H1 (cell line): ENCODE measurements at regions not wholly inside any gene's neighbourhood (a gene's known extent, or its start where the extent isn't known, plus 50 kb on each side); places are given as distances from the start of the nearest gene placed in this dataset.

Source experiments
- CTCF ChIA-PET: fragments of 300-600 bp; sonication (Branson Sonifier 250); formaldehyde crosslinking; loops from one replicate; lab custom pipeline; 2021; ENCODE audit not compliant: partially characterized antibody; lab: Charles Lee
- POLR2A ChIA-PET: fragments of 300-600 bp; sonication (Branson Sonifier 250); formaldehyde crosslinking; loops from one replicate; lab custom pipeline; 2021; ENCODE audit warnings: inconsistent platforms; ENCODE audit not compliant: partially characterized antibody; lab: Charles Lee
- DNase-seq, 2 experiments: peaks; one replicate each; pipeline versions ENCODE4 v3.0.0 to v3.0.0-alpha.2; 2010 to 2022; ENCODE audit warnings: low spot score in 2 of 2, low read depth in 1 of 2, mixed read lengths in 1 of 2
- FAIRE-seq: peaks from 2 replicates; lab custom pipeline; 2011; peaks lifted over from hg19 to GRCh38; lab: Jason Lieb, UNC
- H2AFZ ChIP-seq: 2 replicates; pipeline ENCODE4 v1.8.1; 2012; ENCODE audit warnings: low read length, inconsistent platforms
- H2AK5ac ChIP-seq: 2 replicates; pipeline ENCODE4 v1.6.1; 2013; ENCODE audit warnings: low read depth, low read length
- H2BK120ac ChIP-seq: replicated peaks from 2 replicates; pipeline ENCODE3; 2013; ENCODE audit warnings: low read depth, low read length, inconsistent platforms
- H2BK12ac ChIP-seq: 2 replicates; pipeline ENCODE4 v1.6.1; 2013; ENCODE audit warnings: low read depth, low read length
- H2BK15ac ChIP-seq: 2 replicates; pipeline ENCODE4 v1.6.1; 2013; ENCODE audit warnings: low read length
- H2BK20ac ChIP-seq: 2 replicates; pipeline ENCODE4 v1.6.1; 2013; ENCODE audit warnings: low read length
- H2BK5ac ChIP-seq: 2 replicates; pipeline ENCODE4 v1.6.1; 2013; ENCODE audit warnings: low read depth, low read length
- H3K14ac ChIP-seq: 2 replicates; pipeline ENCODE4 v1.6.1; 2013; ENCODE audit warnings: inconsistent platforms; ENCODE audit not compliant: insufficient read length
- H3K18ac ChIP-seq: 2 replicates; pipeline ENCODE4 v1.6.1; 2013; ENCODE audit warnings: low read length; ENCODE audit errors: extremely low read depth
- H3K23ac ChIP-seq: 2 replicates; pipeline ENCODE4 v1.6.1; 2013; ENCODE audit warnings: inconsistent platforms; ENCODE audit not compliant: insufficient read length
- H3K23me2 ChIP-seq: 2 replicates; pipeline ENCODE4 v1.6.1; 2013; ENCODE audit warnings: low read depth, low read length
- H3K27ac ChIP-seq: 2 replicates; pipeline ENCODE4 v1.6.1; 2011; ENCODE audit warnings: low read depth, low read length, inconsistent platforms
- H3K27me3 ChIP-seq, 4 experiments: replicated peaks in 1 of 4; 1 replicate in 1 of 4; 2 replicates in 3 of 4; pipeline versions ENCODE4 v1.6.1 to v1.8.1; 2011 to 2013; ENCODE audit warnings: low read length in 3 of 4, mild to moderate bottlenecking in 3 of 4, inconsistent platforms in 2 of 4, mixed read lengths in 2 of 4, moderate library complexity in 1 of 4; ENCODE audit not compliant: control insufficient read depth in 3 of 4, insufficient read depth in 3 of 4; ENCODE audit errors: extremely low read depth in 1 of 4
- H3K36me3 ChIP-seq, 4 experiments: 2 replicates each; pipeline versions ENCODE4 v1.6.1 to v1.8.1; 2011 to 2013; ENCODE audit warnings: mild to moderate bottlenecking in 4 of 4, low read length in 3 of 4, moderate library complexity in 2 of 4, control low read depth in 1 of 4, inconsistent platforms in 1 of 4; ENCODE audit not compliant: insufficient read depth in 4 of 4, control insufficient read depth in 2 of 4
- H3K4ac ChIP-seq: replicated peaks from 2 replicates; pipeline ENCODE3; 2013; ENCODE audit warnings: low read length, low read depth, mixed read lengths, inconsistent platforms; ENCODE audit not compliant: insufficient read length
- H3K4me1 ChIP-seq, 4 experiments: replicated peaks in 1 of 4; 1 replicate in 1 of 4; 2 replicates in 3 of 4; pipeline versions ENCODE4 v1.6.1 to v1.8.1; 2011 to 2013; ENCODE audit warnings: low read length in 3 of 4, inconsistent platforms in 2 of 4, mixed read lengths in 1 of 4; ENCODE audit not compliant: insufficient read depth in 4 of 4, control insufficient read depth in 3 of 4
- H3K4me2 ChIP-seq, 2 experiments: 2 replicates each; pipeline versions ENCODE4 v1.6.1 to v1.8.1; 2011 to 2013; ENCODE audit warnings: low read depth in 2 of 2, low read length in 2 of 2, control low read depth in 1 of 2, inconsistent platforms in 1 of 2, mild to moderate bottlenecking in 1 of 2; ENCODE audit not compliant: insufficient read depth in 1 of 2
- H3K4me3 ChIP-seq, 4 experiments: fragments of 200-600, 300-600 bp in 1 of 4; sonication (generic), shearing (Covaris generic), sonication (Bioruptor Twin) in 1 of 4; 2 replicates each; pipeline versions ENCODE4 v1.5.1 to v1.8.1; 2011 to 2016; ENCODE audit warnings: low read length in 4 of 4, low read depth in 3 of 4, control low read depth in 2 of 4, inconsistent platforms in 2 of 4, mild to moderate bottlenecking in 2 of 4, mixed read lengths in 1 of 4, moderate library complexity in 1 of 4; ENCODE audit not compliant: insufficient read depth in 2 of 4; ENCODE audit errors: extremely low read depth in 1 of 4
- H3K56ac ChIP-seq: replicated peaks from 2 replicates; pipeline ENCODE3; 2013; ENCODE audit warnings: low read depth, mild to moderate bottlenecking, mixed read lengths, low read length, inconsistent platforms; ENCODE audit not compliant: insufficient read length
- H3K79me1 ChIP-seq: 2 replicates; pipeline ENCODE4 v1.6.1; 2013; ENCODE audit warnings: low read depth, low read length, control low read depth
- H3K79me2 ChIP-seq, 2 experiments: 2 replicates each; pipeline versions ENCODE4 v1.6.1 to v1.8.1; 2012 to 2013; ENCODE audit warnings: low read length in 2 of 2, mild to moderate bottlenecking in 2 of 2, inconsistent platforms in 1 of 2; ENCODE audit not compliant: insufficient read depth in 2 of 2, control insufficient read depth in 1 of 2
- H3K9ac ChIP-seq, 4 experiments: replicated peaks in 1 of 4; 1 replicate in 1 of 4; 2 replicates in 3 of 4; pipeline versions ENCODE4 v1.6.1 to v1.8.1; 2011 to 2013; ENCODE audit warnings: low read depth in 3 of 4, low read length in 3 of 4, control low read depth in 2 of 4, mild to moderate bottlenecking in 2 of 4, moderate library complexity in 2 of 4, inconsistent platforms in 1 of 4; ENCODE audit errors: extremely low read depth in 1 of 4
- H3K9me3 ChIP-seq, 2 experiments: 2 replicates each; pipeline versions ENCODE4 v1.6.1 to v1.8.1; 2012 to 2013; ENCODE audit warnings: mild to moderate bottlenecking in 2 of 2, moderate library complexity in 2 of 2, control low read depth in 1 of 2, inconsistent platforms in 1 of 2, low read depth in 1 of 2, low read length in 1 of 2, mixed read lengths in 1 of 2; ENCODE audit not compliant: insufficient read depth in 2 of 2
- H4K20me1 ChIP-seq, 2 experiments: replicated peaks in 1 of 2; 2 replicates each; pipeline versions ENCODE3 to v1.8.1; 2011 to 2013; ENCODE audit warnings: inconsistent platforms in 2 of 2, low read length in 2 of 2, mild to moderate bottlenecking in 1 of 2; ENCODE audit not compliant: insufficient read depth in 2 of 2, control insufficient read depth in 1 of 2
- H4K5ac ChIP-seq: 2 replicates; pipeline ENCODE4 v1.6.1; 2013; ENCODE audit warnings: low read length, low read depth, mixed read lengths, inconsistent platforms; ENCODE audit not compliant: insufficient read length
- H4K8ac ChIP-seq: 2 replicates; pipeline ENCODE4 v1.8.0; 2013; ENCODE audit warnings: mild to moderate bottlenecking, moderate library complexity, low read length, inconsistent platforms; ENCODE audit not compliant: insufficient read depth; ENCODE audit errors: extremely low read depth
- H4K91ac ChIP-seq: replicated peaks from 2 replicates; pipeline ENCODE3; 2013; ENCODE audit warnings: low read length, mixed read lengths, inconsistent platforms; ENCODE audit not compliant: insufficient read length
- BRCA1 ChIP-seq: IDR thresholded peaks from 2 replicates; pipeline ENCODE4 v1.6.1; 2012; ENCODE audit warnings: low read depth, low read length, improper control_type of control experiment
- CBX8 ChIP-seq: fragments of 300-800, 300-1000 bp; sonication (generic); IDR thresholded peaks from 2 replicates; pipeline ENCODE4 v1.7.1; 2016; ENCODE audit warnings: low read depth, low read length, borderline replicate concordance
- EP300 ChIP-seq, 2 experiments: IDR thresholded peaks; 1 replicate in 1 of 2; 2 replicates in 1 of 2; pipeline ENCODE4 v1.6.1; 2011 to 2012; ENCODE audit warnings: low read depth in 2 of 2, low read length in 2 of 2, mild to moderate bottlenecking in 2 of 2, borderline replicate concordance in 1 of 2, inconsistent platforms in 1 of 2, moderate library complexity in 1 of 2
- EZH2 ChIP-seq: fragments of 200-600 bp; sonication (generic); IDR thresholded peaks from 2 replicates; pipeline ENCODE4 v1.7.1; 2012; ENCODE audit warnings: low read depth, mild to moderate bottlenecking, moderate library complexity, low read length, inconsistent platforms; ENCODE audit not compliant: severe bottlenecking
- HDAC6 ChIP-seq: IDR thresholded peaks from one replicate; pipeline ENCODE4 v1.7.1; 2012; ENCODE audit warnings: low read depth, mild to moderate bottlenecking, inconsistent platforms, low read length, moderate library complexity
- JUN ChIP-seq: IDR thresholded peaks from 2 replicates; pipeline ENCODE4 v1.6.1; 2011; ENCODE audit warnings: low read depth, mild to moderate bottlenecking, improper control_type of control experiment, low read length
- JUND ChIP-seq: IDR thresholded peaks from 2 replicates; pipeline ENCODE4 v1.6.1; 2011; ENCODE audit warnings: mild to moderate bottlenecking, improper control_type of control experiment, low read length
- KDM4A ChIP-seq: IDR thresholded peaks from one replicate; pipeline ENCODE4 v1.7.1; 2012; ENCODE audit warnings: low read depth, mild to moderate bottlenecking, moderate library complexity, low read length, inconsistent platforms; ENCODE audit not compliant: severe bottlenecking
- MAFK ChIP-seq: IDR thresholded peaks from 2 replicates; pipeline ENCODE4 v1.6.1; 2012; ENCODE audit warnings: low read depth, mild to moderate bottlenecking, improper control_type of control experiment, low read length
- NANOG ChIP-seq: IDR thresholded peaks from 2 replicates; pipeline ENCODE4 v1.6.1; 2011; ENCODE audit warnings: low read length, low read depth, mild to moderate bottlenecking, inconsistent platforms; ENCODE audit not compliant: insufficient read depth, poor library complexity, severe bottlenecking
- RBBP5 ChIP-seq: IDR thresholded peaks from 2 replicates; pipeline ENCODE4 v1.7.1; 2012; ENCODE audit warnings: low read depth, mild to moderate bottlenecking, inconsistent platforms, low read length, moderate library complexity, borderline replicate concordance
- RXRA ChIP-seq: IDR thresholded peaks from 2 replicates; pipeline ENCODE4 v1.6.1; 2011; ENCODE audit warnings: low read depth, mild to moderate bottlenecking, low read length, moderate library complexity; ENCODE audit not compliant: insufficient read depth
- SIN3A ChIP-seq, 2 experiments: IDR thresholded peaks in 1 of 2; conservative IDR thresholded peaks in 1 of 2; 2 replicates each; pipeline ENCODE4 v1.6.1; 2011 to 2012; ENCODE audit warnings: low read length in 2 of 2, improper control_type of control experiment in 1 of 2, low read depth in 1 of 2, mild to moderate bottlenecking in 1 of 2
- TBP ChIP-seq: IDR thresholded peaks from 2 replicates; pipeline ENCODE4 v1.6.1; 2011; ENCODE audit warnings: low read depth, low read length, improper control_type of control experiment
- YY1 ChIP-seq: IDR thresholded peaks from 2 replicates; pipeline ENCODE4 v1.6.1; 2011; ENCODE audit warnings: low read depth, mild to moderate bottlenecking, low read length
- WGBS, 2 experiments: shearing (Covaris generic) in 1 of 2; methylation state at CpG; one replicate each; pipeline versions ENCODE4 v1.1.6 to v1.1.7; 2013 to 2015; ENCODE audit warnings: low lambda C conversion rate in 2 of 2, mixed read lengths in 2 of 2, inconsistent platforms in 1 of 2, low coverage in 1 of 2, missing lambda C conversion rate in 1 of 2; ENCODE audit not compliant: insufficient replicate concordance in 2 of 2, insufficient coverage in 1 of 2, insufficient read length in 1 of 2; ENCODE audit errors: extremely low coverage in 1 of 2, missing lambda C conversion rate in 1 of 2; 5-methylcytosine and 5-hydroxymethylcytosine counted together

- no peak overlapping the region for H4K91ac ChIP-seq
- H3K4me2 ChIP-seq: no peak overlapping the region
- no peak overlapping the region for H4K8ac ChIP-seq
- no peak overlapping the region for H2BK20ac ChIP-seq
- H2AFZ ChIP-seq: no peak overlapping the region
- H3K27me3 ChIP-seq: no peaks in the 10 kb centered on the region
- 95% methylated on average over 4 of the region's 4 CpGs; no CpG with 5 or more reads in 1 of the 2 experiments for WGBS, 2 experiments
- H3K4ac ChIP-seq: no peak overlapping the region
- H3K18ac ChIP-seq: no peak overlapping the region
- H2BK120ac ChIP-seq: no peak overlapping the region
- POLR2A ChIA-PET: no interaction called here
- no peak overlapping the region for H3K14ac ChIP-seq
- FAIRE-seq (no peak), DNase-seq (no peak)
- no peaks in the 10 kb centered on the region for H3K4me1 ChIP-seq
- H3K27ac ChIP-seq: no peak overlapping the region
- no peak overlapping the region for H3K23ac ChIP-seq
- no peaks in the 10 kb centered on the region for H3K79me1 ChIP-seq
- no peak overlapping the region for H3K56ac ChIP-seq
- H3K9me3 ChIP-seq: no peaks in the 10 kb centered on the region; a peak in 1 of 4 replicates
- no peak overlapping the region for H2AK5ac ChIP-seq
- no peaks in the 10 kb centered on the region for H3K36me3 ChIP-seq
- H4K20me1 ChIP-seq: no peaks in the 10 kb centered on the region
- no peak overlapping the region for H2BK5ac ChIP-seq
- H3K23me2 ChIP-seq: no peaks in the 10 kb centered on the region
- no peak overlapping the region for H4K5ac ChIP-seq
- CTCF ChIA-PET: no interaction called here
- H3K79me2 ChIP-seq: no peaks in the 10 kb centered on the region
- TF ChIP-seq BRCA1 (no peak), NANOG (no peak), KDM4A (no peak), RXRA (no peak), JUN (no peak), SIN3A (conservative IDR thresholded peaks at IDR 0.05 in 1 of 2, IDR thresholded peaks at IDR 0.05 in 1 of 2; ENCODE audit: low read depth in 1 of 2, low read length in 2 of 2) (no peak), JUND (no peak), RBBP5 (no peak), CBX8 (no peak), MAFK (no peak), TBP (no peak), YY1 (no peak), EZH2 (no peak), HDAC6 (no peak), EP300 (IDR thresholded peaks at IDR 0.05; ENCODE audit: borderline replicate concordance in 1 of 2, low read depth in 2 of 2, low read length in 2 of 2) (no peak)
- no peak overlapping the region for H3K4me3 ChIP-seq
- H3K9ac ChIP-seq: no peak overlapping the region
- H2BK15ac ChIP-seq: no peak overlapping the region
- H2BK12ac ChIP-seq: no peak overlapping the region
Measured at GRCh38 chr1:69272684-69273083, 295.0 kb upstream of the LRRC7 start.
